ENCODE measurements at regions not wholly inside any gene's neighbourhood (a gene's known extent, or its start where the extent isn't known, plus 50 kb on each side); places are given as distances from the start of the nearest gene placed in this dataset.

- H3K36me3 Mint-ChIP-seq (ENCODE audit: low read depth) = no peaks in the 10 kb centered on the region
- H3K9me3 Mint-ChIP-seq = no peaks in the 10 kb centered on the region
- H3K27ac Mint-ChIP-seq (ENCODE audit: unreplicated experiment) = no peak overlapping the region
- no peaks in the 10 kb centered on the region for H3K27me3 Mint-ChIP-seq (ENCODE audit: low read depth)
- no peak for DNase-seq (ENCODE audit: low read depth, low spot score)
- no peaks in the 10 kb centered on the region for H3K4me1 Mint-ChIP-seq
- TF ChIP-seq CTCF (conservative IDR thresholded peaks at IDR 0.05) = no peak
- H3K4me3 Mint-ChIP-seq = no peak overlapping the region
Measured at GRCh38 chr3:20701641-20702040, 515.6 kb upstream of the SGO1 start.

DNA sequence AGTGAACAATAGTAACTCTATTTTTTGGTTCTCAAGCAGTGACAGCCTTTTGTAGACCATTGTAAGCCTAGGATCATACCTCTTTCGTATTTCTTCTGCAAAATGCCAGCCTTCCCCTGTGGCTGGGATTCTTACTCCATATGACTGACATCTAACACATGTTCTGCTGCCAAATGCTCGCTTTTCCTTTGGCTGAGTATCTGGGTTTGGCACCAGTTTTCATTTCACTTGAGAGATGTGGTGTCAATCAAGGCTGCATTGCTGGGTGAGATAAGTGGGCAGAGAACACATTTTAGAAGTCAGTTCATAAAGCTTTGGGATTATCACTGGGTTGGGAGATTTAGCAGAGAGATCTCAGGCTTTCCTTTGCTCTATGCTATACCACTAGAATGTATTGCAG lies 514.7 kb upstream of the SGO1 start:
- H3K9me3 Mint-ChIP-seq = no peaks in the 10 kb centered on the region
- H3K27ac Mint-ChIP-seq (ENCODE audit: unreplicated experiment) = no peak overlapping the region
- no peak for TF ChIP-seq CTCF (conservative IDR thresholded peaks at IDR 0.05)
- no peaks in the 10 kb centered on the region for H3K4me1 Mint-ChIP-seq
- no peaks in the 10 kb centered on the region for H3K27me3 Mint-ChIP-seq (ENCODE audit: low read depth)
- DNase-seq (ENCODE audit: low read depth, low spot score) = no peak
- no peaks in the 10 kb centered on the region for H3K36me3 Mint-ChIP-seq (ENCODE audit: low read depth)
- no peak overlapping the region for H3K4me3 Mint-ChIP-seq

GRCh38 chr3:20698896-20699295 lies 512.9 kb upstream of the SGO1 start:
- Mint-ChIP-seq H3K4me1 (no peaks in the 10 kb centered on the region), H3K27ac (ENCODE audit: unreplicated experiment) (no peak overlapping the region), H3K4me3 (no peak overlapping the region), H3K9me3 (no peaks in the 10 kb centered on the region), H3K36me3 (ENCODE audit: low read depth) (no peaks in the 10 kb centered on the region), H3K27me3 (ENCODE audit: low read depth) (no peaks in the 10 kb centered on the region)
- no peak for TF ChIP-seq CTCF (conservative IDR thresholded peaks at IDR 0.05)
- DNase-seq (ENCODE audit: low read depth, low spot score) = no peak

DNA sequence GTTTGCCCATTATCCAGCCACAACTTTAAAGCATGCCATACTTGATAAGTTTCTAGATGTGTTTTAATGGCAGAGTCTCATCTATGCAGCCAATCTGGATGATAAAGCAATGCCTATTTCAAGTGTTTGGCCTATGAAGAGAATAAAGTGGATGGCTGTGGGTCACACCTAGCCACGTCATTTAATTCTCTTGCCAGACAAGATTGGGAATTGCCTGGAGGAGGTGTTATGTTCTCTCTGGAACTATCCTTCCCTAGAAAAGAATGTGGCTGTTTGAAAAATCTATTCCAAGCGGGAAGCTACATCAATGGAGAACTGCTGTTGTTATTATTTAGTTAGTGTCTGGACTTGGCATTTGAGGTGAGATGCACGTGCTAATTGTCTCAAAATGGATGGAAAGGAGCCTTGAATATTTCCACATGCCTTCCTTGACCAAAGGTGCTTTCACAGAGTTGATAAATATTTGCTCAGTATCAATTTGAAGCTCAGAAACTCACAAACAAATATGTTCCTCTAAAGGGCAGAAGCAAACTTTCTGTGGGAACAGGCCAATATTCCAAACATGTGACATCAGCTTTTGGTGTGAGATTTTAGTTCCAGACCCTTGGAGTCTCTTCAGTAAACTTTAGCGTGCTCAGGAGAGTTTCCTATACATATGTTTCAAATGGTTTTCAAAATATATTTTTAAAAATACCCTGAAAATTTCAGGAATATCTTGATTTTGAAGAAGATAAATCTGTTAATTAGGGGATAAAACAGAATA lies 510.6 kb upstream of the SGO1 start:
- DNase-seq (ENCODE audit: low read depth, low spot score) = no peak
- TF ChIP-seq CTCF (conservative IDR thresholded peaks at IDR 0.05) = no peak
- no peaks in the 10 kb centered on the region for H3K9me3 Mint-ChIP-seq
- no peak overlapping the region for H3K4me3 Mint-ChIP-seq
- no peaks in the 10 kb centered on the region for H3K36me3 Mint-ChIP-seq (ENCODE audit: low read depth)
- no peaks in the 10 kb centered on the region for H3K4me1 Mint-ChIP-seq
- no peaks in the 10 kb centered on the region for H3K27me3 Mint-ChIP-seq (ENCODE audit: low read depth)
- no peak overlapping the region for H3K27ac Mint-ChIP-seq (ENCODE audit: unreplicated experiment)

DNA sequence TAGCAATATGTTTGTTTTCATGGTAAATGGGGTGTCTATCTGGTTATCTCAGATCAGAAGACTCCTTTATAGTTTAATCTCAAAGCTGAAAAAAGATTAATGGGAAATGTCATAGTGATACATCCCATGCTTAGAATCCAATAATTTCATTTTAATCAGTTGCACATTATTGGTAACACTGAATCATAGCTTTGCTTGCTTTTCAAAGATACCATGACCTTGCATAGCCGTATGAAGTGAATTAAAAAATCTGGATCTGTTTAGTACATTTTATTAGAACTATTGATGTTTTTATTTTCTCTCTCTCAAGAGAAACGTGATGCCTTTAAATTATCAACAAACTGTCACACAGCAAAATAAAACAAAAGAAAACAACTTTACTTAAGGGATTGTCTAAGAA lies 506.7 kb upstream of the SGO1 start:
- no peak for DNase-seq (ENCODE audit: low read depth, low spot score)
- H3K27me3 Mint-ChIP-seq (ENCODE audit: low read depth) = no peaks in the 10 kb centered on the region

More for the DNA sequence above, 506.7 kb upstream of the SGO1 start:
- Mint-ChIP-seq H3K4me1 (no peaks in the 10 kb centered on the region), H3K4me3 (no peak overlapping the region), H3K9me3 (peaks cover 5% of the 10 kb centered on the region), H3K27ac (ENCODE audit: unreplicated experiment) (no peak overlapping the region), H3K36me3 (ENCODE audit: low read depth) (no peaks in the 10 kb centered on the region)
- TF ChIP-seq CTCF (conservative IDR thresholded peaks at IDR 0.05) = no peak

Measured in neural crest cell (in vitro differentiated cells).